WTC11 (cell line): ENCODE measurements at regions not wholly inside any gene's neighbourhood (a gene's known extent, or its start where the extent isn't known, plus 50 kb on each side); places are given as distances from the start of the nearest gene placed in this dataset.

Experiments
- ATAC-seq: fragments of 200-7000 bp; cut with Tn5 transposase; 2 replicates; pipeline ENCODE4 v1.10.0; 2021; ENCODE audit warnings: mild to moderate bottlenecking, moderate library complexity
- CTCF ChIA-PET: fragments of 300-600 bp; sonication (Branson Sonifier 250); formaldehyde crosslinking; loops from one replicate; lab custom pipeline; 2021; ENCODE audit warnings: antibody characterized with exemption; lab: Charles Lee
- POLR2A ChIA-PET: fragments of 350-600 bp; sonication (Branson Sonifier 250); formaldehyde crosslinking; loops from one replicate; lab custom pipeline; 2021; ENCODE audit warnings: antibody characterized with exemption; lab: Charles Lee
- DNase-seq: peaks from one replicate; pipeline ENCODE4 v3.0.0; 2021; ENCODE audit warnings: low spot score
- H3K27ac Mint-ChIP-seq: 2 replicates; pipeline ENCODE4 v1.8.0; 2021; ENCODE audit warnings: mixed read lengths
- H3K27me3 Mint-ChIP-seq: 2 replicates; pipeline ENCODE4 v1.8.0; 2021; ENCODE audit warnings: low read depth, mild to moderate bottlenecking, moderate library complexity, mixed read lengths
- H3K36me3 Mint-ChIP-seq: 2 replicates; pipeline ENCODE4 v1.8.0; 2021; ENCODE audit warnings: mixed read lengths
- H3K4me1 Mint-ChIP-seq: 2 replicates; pipeline ENCODE4 v1.8.0; 2022; ENCODE audit warnings: mixed read lengths
- H3K4me3 Mint-ChIP-seq: 2 replicates; pipeline ENCODE4 v1.8.0; 2021; ENCODE audit warnings: mild to moderate bottlenecking, moderate library complexity, mixed read lengths
- H3K9me3 Mint-ChIP-seq: 2 replicates; pipeline ENCODE4 v1.8.0; 2021; ENCODE audit warnings: mixed read lengths
- AFF4 ChIP-seq: sonication (generic); formaldehyde crosslinking; IDR thresholded peaks from 2 replicates; pipeline ENCODE4 v1.8.1; 2023; ENCODE audit warnings: mild to moderate bottlenecking, missing genetic modification reagents, borderline replicate concordance
- AR ChIP-seq: fragments of 250-450 bp; sonication (Bioruptor Pico); IDR thresholded peaks from 2 replicates; pipeline ENCODE4 v1.9.0; 2021; ENCODE audit warnings: mild to moderate bottlenecking
- ATF2 ChIP-seq: sonication (generic); formaldehyde crosslinking; IDR thresholded peaks from 2 replicates; pipeline ENCODE4 v1.8.1; 2022; ENCODE audit warnings: low read depth, missing genetic modification reagents, borderline replicate concordance
- CDX4 ChIP-seq: fragments of 250-450 bp; sonication (Bioruptor Pico); IDR thresholded peaks from 2 replicates; pipeline ENCODE4 v1.9.0; 2021; ENCODE audit warnings: moderate library complexity, mild to moderate bottlenecking, inconsistent platforms, borderline replicate concordance
- EMX1 ChIP-seq: fragments of 250-450 bp; sonication (Bioruptor Pico); IDR thresholded peaks from 2 replicates; pipeline ENCODE4 v1.8.0; 2021; ENCODE audit warnings: mild to moderate bottlenecking
- GABPB1 ChIP-seq: sonication (generic); formaldehyde crosslinking; IDR thresholded peaks from 2 replicates; pipeline ENCODE4 v1.8.1; 2023; ENCODE audit warnings: mild to moderate bottlenecking, missing genetic modification reagents
- GTF2I ChIP-seq: fragments of 250-450 bp; sonication (Bioruptor Pico); conservative IDR thresholded peaks from 2 replicates; pipeline ENCODE4 v1.4.0; 2021; ENCODE audit warnings: mild to moderate bottlenecking
- JAZF1 ChIP-seq: fragments of 250-450 bp; sonication (Bioruptor Pico); IDR thresholded peaks from 2 replicates; pipeline ENCODE4 v1.9.0; 2021; ENCODE audit warnings: moderate library complexity, mild to moderate bottlenecking, inconsistent platforms
- MLX ChIP-seq: sonication (generic); formaldehyde crosslinking; IDR thresholded peaks from 2 replicates; pipeline ENCODE4 v1.8.1; 2023; ENCODE audit warnings: mild to moderate bottlenecking, missing genetic modification reagents, moderate library complexity
- MXD4 ChIP-seq: fragments of 250-450 bp; sonication (Bioruptor Pico); IDR thresholded peaks from 2 replicates; pipeline ENCODE4 v1.8.0; 2021; ENCODE audit warnings: mild to moderate bottlenecking, moderate library complexity, borderline replicate concordance
- MYBL2 ChIP-seq: sonication (generic); formaldehyde crosslinking; IDR thresholded peaks from 2 replicates; pipeline ENCODE4 v1.8.1; 2023; ENCODE audit warnings: mild to moderate bottlenecking, moderate library complexity, missing genetic modification reagents
- SMAD4 ChIP-seq: sonication (generic); formaldehyde crosslinking; IDR thresholded peaks from 2 replicates; pipeline ENCODE4 v1.8.0; 2022; ENCODE audit warnings: mild to moderate bottlenecking, missing genetic modification reagents
- USF2 ChIP-seq: sonication (generic); formaldehyde crosslinking; IDR thresholded peaks from 2 replicates; pipeline ENCODE4 v1.8.1; 2023; ENCODE audit warnings: mild to moderate bottlenecking, missing genetic modification reagents, moderate library complexity
- ZMAT4 ChIP-seq: fragments of 250-450 bp; sonication (Bioruptor Pico); IDR thresholded peaks from 2 replicates; pipeline ENCODE4 v1.9.0; 2021; ENCODE audit warnings: mild to moderate bottlenecking
- ZNF138 ChIP-seq: sonication (generic); formaldehyde crosslinking; conservative IDR thresholded peaks from 2 replicates; pipeline ENCODE4 v1.8.1; 2022; ENCODE audit warnings: mild to moderate bottlenecking, moderate library complexity, missing genetic modification reagents
- ZNF232 ChIP-seq: sonication (generic); formaldehyde crosslinking; IDR thresholded peaks from 2 replicates; pipeline ENCODE4 v1.8.0; 2022; ENCODE audit warnings: mild to moderate bottlenecking, missing genetic modification reagents
- ZNF532 ChIP-seq: fragments of 250-450 bp; sonication (Bioruptor Pico); IDR thresholded peaks from 2 replicates; pipeline ENCODE4 v1.9.0; 2021; ENCODE audit warnings: mild to moderate bottlenecking, borderline replicate concordance

- DNase-seq (no peak), ATAC-seq (no peak)
- H3K36me3 Mint-ChIP-seq: no peaks in the 10 kb centered on the region
- H3K27me3 Mint-ChIP-seq: no peaks in the 10 kb centered on the region
- no peak for TF ChIP-seq MXD4
- TF ChIP-seq AFF4 (CRISPR knock-in tag): no peak
- no peak for TF ChIP-seq GTF2I (CRISPR knock-in tag)
- no peak for TF ChIP-seq EMX1 (CRISPR knock-in tag)
- no peak for TF ChIP-seq MLX (CRISPR knock-in tag)
- TF ChIP-seq CDX4 (CRISPR knock-in tag): no peak
- no peak for TF ChIP-seq GABPB1 (CRISPR knock-in tag)
- TF ChIP-seq ZNF138 (CRISPR knock-in tag): no peak
- no peak for TF ChIP-seq USF2 (CRISPR knock-in tag)
- TF ChIP-seq ZNF532: no peak
- no peak for TF ChIP-seq ZNF232 (CRISPR knock-in tag)
- no peak for TF ChIP-seq ATF2 (CRISPR knock-in tag)
- no peak for TF ChIP-seq JAZF1 (CRISPR knock-in tag)
- TF ChIP-seq MYBL2 (CRISPR knock-in tag): no peak
- TF ChIP-seq AR (CRISPR knock-in tag): no peak
- no peak for TF ChIP-seq SMAD4
- TF ChIP-seq ZMAT4 (CRISPR knock-in tag): no peak
- H3K27ac Mint-ChIP-seq: no peak overlapping the region
- no peak overlapping the region for H3K4me3 Mint-ChIP-seq
- CTCF ChIA-PET: no interaction called here
- peaks cover 9% of the 10 kb centered on the region for H3K4me1 Mint-ChIP-seq
- POLR2A ChIA-PET: no interaction called here
- peaks cover 7% of the 10 kb centered on the region for H3K9me3 Mint-ChIP-seq
Measured at GRCh38 chr13:44011036-44011435, 131.3 kb downstream of the LACC1 start.
